ENCODE measurements at regions not wholly inside any gene's neighbourhood (a gene's known extent, or its start where the extent isn't known, plus 50 kb on each side); places are given as distances from the start of the nearest gene placed in this dataset.

GRCh38 chr2:191738003-191738402 lies 60.1 kb downstream of the NABP1 start:
- H3K18ac ChIP-seq (ENCODE audit: low read length) = no peak overlapping the region
- H4K12ac ChIP-seq (ENCODE audit: low read depth, low read length) = no peak overlapping the region
- no peaks in the 10 kb centered on the region for H3K9me3 ChIP-seq (ENCODE audit: insufficient read depth, low read depth, low read length)
- no peak overlapping the region for H2BK5ac ChIP-seq (ENCODE audit: low read depth, low read length, poor library complexity)
- no peak overlapping the region for H4K8ac ChIP-seq (ENCODE audit: low read depth, low read length)
- H3K4ac ChIP-seq (ENCODE audit: low read depth, low read length) = no peak overlapping the region
- H2AFZ ChIP-seq (ENCODE audit: insufficient read depth, low read length, poor library complexity) = no peak overlapping the region
- H2AK5ac ChIP-seq (ENCODE audit: low read length) = no peak overlapping the region
- H3K14ac ChIP-seq (ENCODE audit: low read length) = no peak overlapping the region
- H3K4me3 ChIP-seq (ENCODE audit: low read depth, low read length) = no peak overlapping the region
- H2BK120ac ChIP-seq (ENCODE audit: insufficient read depth, low read length, poor library complexity) = no peak overlapping the region
- no peaks in the 10 kb centered on the region for H3K79me1 ChIP-seq (ENCODE audit: low read length)
- H4K91ac ChIP-seq (ENCODE audit: low read depth, low read length) = no peak overlapping the region
- H3K27ac ChIP-seq (ENCODE audit: low read depth, low read length) = no peak overlapping the region
- no peaks in the 10 kb centered on the region for H3K79me2 ChIP-seq (ENCODE audit: control insufficient read depth, insufficient read depth, low read length, poor library complexity)
- WGBS (ENCODE audit: extremely low coverage, insufficient coverage, insufficient read length) = no CpG with 5 or more reads among the region's 3 CpGs
- no peak overlapping the region for H3K23ac ChIP-seq (ENCODE audit: low read length)
- H3K4me2 ChIP-seq (ENCODE audit: low read length) = no peak overlapping the region
- no peak overlapping the region for H3K9ac ChIP-seq (ENCODE audit: low read length)
- H3K4me1 ChIP-seq (ENCODE audit: control insufficient read depth in 1 of 2, insufficient read depth in 2 of 2, low read length in 2 of 2) = no peaks in the 10 kb centered on the region
- DNase-seq = no peak
- H3K36me3 ChIP-seq (ENCODE audit: control insufficient read depth in 1 of 2, insufficient read depth in 2 of 2, low read length in 2 of 2) = no peaks in the 10 kb centered on the region
- no peak overlapping the region for H2BK12ac ChIP-seq (ENCODE audit: low read length)
- no peaks in the 10 kb centered on the region for H3K27me3 ChIP-seq (ENCODE audit: insufficient read depth, low read length)

GRCh38 chr2:191738667-191739066 lies 60.7 kb downstream of the NABP1 start:
- no peak overlapping the region for H3K9ac ChIP-seq (ENCODE audit: low read length)
- no peaks in the 10 kb centered on the region for H3K79me2 ChIP-seq (ENCODE audit: control insufficient read depth, insufficient read depth, low read length, poor library complexity)
- H3K9me3 ChIP-seq (ENCODE audit: insufficient read depth, low read depth, low read length) = no peaks in the 10 kb centered on the region
- no peak overlapping the region for H4K8ac ChIP-seq (ENCODE audit: low read depth, low read length)
- H3K79me1 ChIP-seq (ENCODE audit: low read length) = no peaks in the 10 kb centered on the region
- no peak overlapping the region for H2BK5ac ChIP-seq (ENCODE audit: low read depth, low read length, poor library complexity)
- H3K18ac ChIP-seq (ENCODE audit: low read length) = no peak overlapping the region
- no peak overlapping the region for H3K27ac ChIP-seq (ENCODE audit: low read depth, low read length)
- no CpG with 5 or more reads among the region's 3 CpGs for WGBS (ENCODE audit: extremely low coverage, insufficient coverage, insufficient read length)
- no peak overlapping the region for H3K14ac ChIP-seq (ENCODE audit: low read length)
- no peak overlapping the region for H4K12ac ChIP-seq (ENCODE audit: low read depth, low read length)
- H2AFZ ChIP-seq (ENCODE audit: insufficient read depth, low read length, poor library complexity) = no peak overlapping the region
- H2AK5ac ChIP-seq (ENCODE audit: low read length) = no peak overlapping the region
- H3K27me3 ChIP-seq (ENCODE audit: insufficient read depth, low read length) = no peaks in the 10 kb centered on the region
- no peak overlapping the region for H4K91ac ChIP-seq (ENCODE audit: low read depth, low read length)
- no peak overlapping the region for H2BK12ac ChIP-seq (ENCODE audit: low read length)
- DNase-seq = no peak
- no peak overlapping the region for H3K4me2 ChIP-seq (ENCODE audit: low read length)
- no peak overlapping the region for H3K23ac ChIP-seq (ENCODE audit: low read length)
- no peaks in the 10 kb centered on the region for H3K36me3 ChIP-seq (ENCODE audit: control insufficient read depth in 1 of 2, insufficient read depth in 2 of 2, low read length in 2 of 2)
- no peak overlapping the region for H3K4ac ChIP-seq (ENCODE audit: low read depth, low read length)
- H2BK120ac ChIP-seq (ENCODE audit: insufficient read depth, low read length, poor library complexity) = no peak overlapping the region
- no peak overlapping the region for H3K4me3 ChIP-seq (ENCODE audit: low read depth, low read length)
- no peaks in the 10 kb centered on the region for H3K4me1 ChIP-seq (ENCODE audit: control insufficient read depth in 1 of 2, insufficient read depth in 2 of 2, low read length in 2 of 2)

GRCh38 chr2:191739194-191739593 lies 61.3 kb downstream of the NABP1 start:
- Histone ChIP-seq H3K4me3 (ENCODE audit: low read depth, low read length) (no peak overlapping the region), H3K9ac (ENCODE audit: low read length) (no peak overlapping the region), H3K4ac (ENCODE audit: low read depth, low read length) (no peak overlapping the region), H3K27ac (ENCODE audit: low read depth, low read length) (no peak overlapping the region), H3K18ac (ENCODE audit: low read length) (no peak overlapping the region), H3K23ac (ENCODE audit: low read length) (no peak overlapping the region), H3K4me1 (ENCODE audit: control insufficient read depth in 1 of 2, insufficient read depth in 2 of 2, low read length in 2 of 2) (no peaks in the 10 kb centered on the region), H3K79me2 (ENCODE audit: control insufficient read depth, insufficient read depth, low read length, poor library complexity) (no peaks in the 10 kb centered on the region), H3K27me3 (ENCODE audit: insufficient read depth, low read length) (no peaks in the 10 kb centered on the region), H3K9me3 (ENCODE audit: insufficient read depth, low read depth, low read length) (no peaks in the 10 kb centered on the region), H3K14ac (ENCODE audit: low read length) (no peak overlapping the region), H3K4me2 (ENCODE audit: low read length) (no peak overlapping the region), H3K79me1 (ENCODE audit: low read length) (no peaks in the 10 kb centered on the region), H4K91ac (ENCODE audit: low read depth, low read length) (no peak overlapping the region), H2BK120ac (ENCODE audit: insufficient read depth, low read length, poor library complexity) (no peak overlapping the region), H4K12ac (ENCODE audit: low read depth, low read length) (no peak overlapping the region), H2AFZ (ENCODE audit: insufficient read depth, low read length, poor library complexity) (no peak overlapping the region), H2AK5ac (ENCODE audit: low read length) (no peak overlapping the region), H3K36me3 (ENCODE audit: control insufficient read depth in 1 of 2, insufficient read depth in 2 of 2, low read length in 2 of 2) (no peaks in the 10 kb centered on the region), H2BK5ac (ENCODE audit: low read depth, low read length, poor library complexity) (no peak overlapping the region), H4K8ac (ENCODE audit: low read depth, low read length) (no peak overlapping the region), H2BK12ac (ENCODE audit: low read length) (no peak overlapping the region)
- no CpG with 5 or more reads among the region's 3 CpGs for WGBS (ENCODE audit: extremely low coverage, insufficient coverage, insufficient read length)
- DNase-seq = no peak

GRCh38 chr2:191740016-191740419 lies 62.1 kb downstream of the NABP1 start:
- Histone ChIP-seq H3K79me2 (ENCODE audit: control insufficient read depth, insufficient read depth, low read length, poor library complexity) (no peaks in the 10 kb centered on the region), H3K36me3 (ENCODE audit: control insufficient read depth in 1 of 2, insufficient read depth in 2 of 2, low read length in 2 of 2) (no peaks in the 10 kb centered on the region), H3K27ac (ENCODE audit: low read depth, low read length) (no peak overlapping the region), H4K12ac (ENCODE audit: low read depth, low read length) (no peak overlapping the region), H2BK5ac (ENCODE audit: low read depth, low read length, poor library complexity) (no peak overlapping the region), H3K23ac (ENCODE audit: low read length) (no peak overlapping the region), H3K4ac (ENCODE audit: low read depth, low read length) (no peak overlapping the region), H3K9me3 (ENCODE audit: insufficient read depth, low read depth, low read length) (no peaks in the 10 kb centered on the region), H2BK120ac (ENCODE audit: insufficient read depth, low read length, poor library complexity) (no peak overlapping the region), H2BK12ac (ENCODE audit: low read length) (no peak overlapping the region), H3K14ac (ENCODE audit: low read length) (no peak overlapping the region), H3K9ac (ENCODE audit: low read length) (no peak overlapping the region), H3K4me2 (ENCODE audit: low read length) (no peak overlapping the region), H2AK5ac (ENCODE audit: low read length) (no peak overlapping the region), H3K79me1 (ENCODE audit: low read length) (no peaks in the 10 kb centered on the region), H3K4me3 (ENCODE audit: low read depth, low read length) (no peak overlapping the region), H2AFZ (ENCODE audit: insufficient read depth, low read length, poor library complexity) (no peak overlapping the region), H4K91ac (ENCODE audit: low read depth, low read length) (no peak overlapping the region), H3K18ac (ENCODE audit: low read length) (no peak overlapping the region), H4K8ac (ENCODE audit: low read depth, low read length) (no peak overlapping the region), H3K4me1 (ENCODE audit: control insufficient read depth in 1 of 2, insufficient read depth in 2 of 2, low read length in 2 of 2) (no peaks in the 10 kb centered on the region), H3K27me3 (ENCODE audit: insufficient read depth, low read length) (no peaks in the 10 kb centered on the region)
- DNase-seq = no peak

GRCh38 chr2:191740759-191741158 lies 62.8 kb downstream of the NABP1 start:
- H3K4ac ChIP-seq (ENCODE audit: low read depth, low read length) = no peak overlapping the region
- no peaks in the 10 kb centered on the region for H3K79me2 ChIP-seq (ENCODE audit: control insufficient read depth, insufficient read depth, low read length, poor library complexity)
- DNase-seq = no peak
- no peak overlapping the region for H3K14ac ChIP-seq (ENCODE audit: low read length)
- no peak overlapping the region for H2BK5ac ChIP-seq (ENCODE audit: low read depth, low read length, poor library complexity)
- H3K79me1 ChIP-seq (ENCODE audit: low read length) = no peaks in the 10 kb centered on the region
- no peak overlapping the region for H4K91ac ChIP-seq (ENCODE audit: low read depth, low read length)
- H2BK12ac ChIP-seq (ENCODE audit: low read length) = no peak overlapping the region
- no peak overlapping the region for H2AK5ac ChIP-seq (ENCODE audit: low read length)
- no peaks in the 10 kb centered on the region for H3K9me3 ChIP-seq (ENCODE audit: insufficient read depth, low read depth, low read length)
- H3K23ac ChIP-seq (ENCODE audit: low read length) = no peak overlapping the region
- no peak overlapping the region for H2AFZ ChIP-seq (ENCODE audit: insufficient read depth, low read length, poor library complexity)
- no peak overlapping the region for H4K8ac ChIP-seq (ENCODE audit: low read depth, low read length)
- no peak overlapping the region for H3K4me3 ChIP-seq (ENCODE audit: low read depth, low read length)
- H3K9ac ChIP-seq (ENCODE audit: low read length) = no peak overlapping the region
- H3K27me3 ChIP-seq (ENCODE audit: insufficient read depth, low read length) = no peaks in the 10 kb centered on the region
- H3K18ac ChIP-seq (ENCODE audit: low read length) = no peak overlapping the region
- no CpG with 5 or more reads among the region's 3 CpGs for WGBS (ENCODE audit: extremely low coverage, insufficient coverage, insufficient read length)
- H4K12ac ChIP-seq (ENCODE audit: low read depth, low read length) = no peak overlapping the region
- H3K36me3 ChIP-seq (ENCODE audit: control insufficient read depth in 1 of 2, insufficient read depth in 2 of 2, low read length in 2 of 2) = no peaks in the 10 kb centered on the region
- H3K27ac ChIP-seq (ENCODE audit: low read depth, low read length) = no peak overlapping the region
- H2BK120ac ChIP-seq (ENCODE audit: insufficient read depth, low read length, poor library complexity) = no peak overlapping the region
- no peaks in the 10 kb centered on the region for H3K4me1 ChIP-seq (ENCODE audit: control insufficient read depth in 1 of 2, insufficient read depth in 2 of 2, low read length in 2 of 2)
- H3K4me2 ChIP-seq (ENCODE audit: low read length) = no peak overlapping the region

Measured in trophoblast cell (in vitro differentiated cells and primary cell).